MM.1S (cell line): ENCODE measurements at regions not wholly inside any gene's neighbourhood (a gene's known extent, or its start where the extent isn't known, plus 50 kb on each side); places are given as distances from the start of the nearest gene placed in this dataset.

ENCODE experiments used
- EZH2 ChIP-seq: fragments of 300-600 bp; sonication (generic); optimal IDR thresholded peaks from 2 replicates; pipeline ENCODE3; 2017; ENCODE audit warnings: low read depth, mild to moderate bottlenecking, antibody characterized with exemption, low read length, mixed read lengths
- EZH2phosphoT487 ChIP-seq: fragments of 300-600 bp; sonication (generic); IDR thresholded peaks from 2 replicates; pipeline ENCODE4 v1.6.1; 2018; ENCODE audit warnings: antibody characterized with exemption, low read length
- TF ChIP-seq, protein P1 (sequence below): fragments of 300-600 bp; sonication (generic); IDR thresholded peaks from 2 replicates; pipeline ENCODE4 v1.5.1; 2016; ENCODE audit warnings: antibody characterized with exemption, low read length, mixed read lengths

DNA sequence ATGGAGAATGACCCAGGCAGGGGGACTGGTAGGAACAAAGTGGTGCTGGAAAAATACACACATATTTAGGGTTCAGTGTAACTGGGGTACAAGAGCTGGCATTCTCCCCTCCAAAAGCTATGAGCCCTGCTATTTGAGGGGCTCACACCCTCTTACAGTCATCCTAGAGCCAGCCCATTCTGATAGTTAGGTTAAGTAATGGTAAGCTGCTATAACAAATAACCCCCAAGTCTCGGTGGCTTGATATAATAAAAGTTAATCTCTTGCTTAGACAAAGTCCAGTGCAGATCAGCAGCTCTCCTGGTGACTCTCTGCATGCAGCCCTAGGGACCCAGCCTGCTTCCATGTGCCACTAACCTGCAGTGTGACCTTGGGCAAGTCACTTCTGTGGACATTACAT lies 234.9 kb upstream of the HES1 start:
- TF ChIP-seq, protein P1, sequence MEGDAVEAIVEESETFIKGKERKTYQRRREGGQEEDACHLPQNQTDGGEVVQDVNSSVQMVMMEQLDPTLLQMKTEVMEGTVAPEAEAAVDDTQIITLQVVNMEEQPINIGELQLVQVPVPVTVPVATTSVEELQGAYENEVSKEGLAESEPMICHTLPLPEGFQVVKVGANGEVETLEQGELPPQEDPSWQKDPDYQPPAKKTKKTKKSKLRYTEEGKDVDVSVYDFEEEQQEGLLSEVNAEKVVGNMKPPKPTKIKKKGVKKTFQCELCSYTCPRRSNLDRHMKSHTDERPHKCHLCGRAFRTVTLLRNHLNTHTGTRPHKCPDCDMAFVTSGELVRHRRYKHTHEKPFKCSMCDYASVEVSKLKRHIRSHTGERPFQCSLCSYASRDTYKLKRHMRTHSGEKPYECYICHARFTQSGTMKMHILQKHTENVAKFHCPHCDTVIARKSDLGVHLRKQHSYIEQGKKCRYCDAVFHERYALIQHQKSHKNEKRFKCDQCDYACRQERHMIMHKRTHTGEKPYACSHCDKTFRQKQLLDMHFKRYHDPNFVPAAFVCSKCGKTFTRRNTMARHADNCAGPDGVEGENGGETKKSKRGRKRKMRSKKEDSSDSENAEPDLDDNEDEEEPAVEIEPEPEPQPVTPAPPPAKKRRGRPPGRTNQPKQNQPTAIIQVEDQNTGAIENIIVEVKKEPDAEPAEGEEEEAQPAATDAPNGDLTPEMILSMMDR: no peak
- TF ChIP-seq EZH2phosphoT487 (no peak), EZH2 (no peak)
